ENCODE measurements at regions not wholly inside any gene's neighbourhood (a gene's known extent, or its start where the extent isn't known, plus 50 kb on each side); places are given as distances from the start of the nearest gene placed in this dataset.
"Not testable (repeated sequence)": the region's sequence is repeated elsewhere in the genome, so short reads cannot be mapped to it uniquely, and the experiment has no call there.

GRCh38 chr10:121378251-121378801 lies 219.9 kb downstream of the FGFR2 start:
- no peak for DNase-seq (ENCODE audit: low spot score)

DNA sequence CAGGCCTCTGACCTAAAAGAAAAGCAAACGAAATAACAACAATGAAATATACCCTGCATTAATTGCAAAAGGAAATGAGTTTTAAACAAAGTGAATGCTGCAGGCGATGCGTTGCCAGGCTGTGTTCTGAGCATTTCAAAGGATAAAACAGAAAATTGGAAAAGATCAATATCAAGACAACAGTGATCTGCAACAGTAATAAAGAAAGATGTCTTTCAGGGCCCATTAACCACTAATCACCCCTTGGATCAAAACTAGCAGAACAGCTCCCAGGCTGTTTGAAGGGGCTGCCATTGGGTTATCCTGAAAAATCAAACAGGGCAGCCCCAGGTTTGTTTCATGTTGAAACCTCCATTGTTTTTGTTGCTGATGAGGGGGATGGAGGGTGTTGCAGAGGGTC lies 219.2 kb downstream of the FGFR2 start:
- DNase-seq (ENCODE audit: low spot score): no peak

DNA sequence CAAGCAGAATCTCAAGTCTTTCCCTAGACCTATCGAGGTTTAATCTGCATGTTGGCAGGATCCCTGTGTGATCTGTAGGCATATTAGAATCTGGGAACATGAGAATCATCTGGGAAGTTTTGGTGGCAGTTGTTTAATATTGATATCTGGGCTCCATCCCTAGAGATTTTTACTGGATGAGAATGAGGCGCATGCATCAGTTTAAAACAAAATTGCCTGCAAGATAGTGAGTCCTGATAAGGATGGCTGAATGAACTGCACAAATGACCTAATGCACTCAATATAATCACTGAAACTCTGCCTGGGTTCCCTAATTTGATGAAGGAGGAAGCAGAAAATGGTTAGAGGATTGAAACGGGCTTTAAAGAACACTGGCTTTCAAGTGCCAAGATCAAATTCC lies 218.0 kb downstream of the FGFR2 start:
- no peak for DNase-seq (ENCODE audit: low spot score)

DNA sequence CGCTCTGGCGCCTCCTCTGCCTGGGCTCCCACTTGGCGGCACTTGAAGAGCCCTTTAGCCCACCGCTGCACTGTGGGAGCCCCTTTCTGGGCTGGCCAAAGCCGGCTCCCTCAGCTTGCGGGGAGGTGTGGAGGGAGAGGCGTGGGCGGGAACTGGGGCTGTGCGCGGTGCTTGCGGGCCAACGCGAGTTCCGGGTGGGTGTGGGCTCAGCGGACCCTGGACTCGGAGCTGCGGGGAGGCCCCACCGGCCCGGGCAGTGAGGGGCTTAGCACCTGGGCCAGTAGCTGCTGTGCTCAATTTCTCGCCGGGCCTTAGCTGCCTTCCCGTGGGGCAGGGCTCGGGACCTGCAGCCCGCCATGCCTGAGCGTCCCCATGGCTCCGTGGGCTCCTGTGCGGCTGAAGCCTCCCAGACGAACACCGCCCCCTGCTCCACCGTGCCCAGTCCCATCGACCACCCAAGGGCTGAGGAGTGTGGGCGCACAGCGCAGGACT lies 216.2 kb downstream of the FGFR2 start:
- not testable (repeated sequence) for DNase-seq (ENCODE audit: low spot score)

DNA sequence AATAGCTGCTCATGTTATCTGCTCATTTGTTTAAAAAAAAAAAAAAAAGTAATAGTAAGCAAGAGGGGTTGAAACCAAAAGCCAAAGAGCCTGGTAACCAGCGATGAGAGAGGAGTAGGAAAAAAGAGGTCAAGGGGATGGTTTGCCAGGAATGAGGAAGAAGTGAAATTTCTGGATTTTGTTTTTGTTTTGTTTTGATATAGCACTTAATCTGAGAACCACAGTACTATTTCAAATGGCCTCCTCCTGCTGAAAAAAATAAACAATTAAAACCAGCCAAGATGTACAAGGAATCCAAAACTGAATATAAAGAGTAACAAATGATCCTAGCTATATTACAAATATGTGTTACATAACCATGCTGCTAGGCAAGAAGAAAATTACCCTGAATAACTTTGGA lies 213.1 kb downstream of the FGFR2 start:
- DNase-seq (ENCODE audit: low spot score): no peak

DNA sequence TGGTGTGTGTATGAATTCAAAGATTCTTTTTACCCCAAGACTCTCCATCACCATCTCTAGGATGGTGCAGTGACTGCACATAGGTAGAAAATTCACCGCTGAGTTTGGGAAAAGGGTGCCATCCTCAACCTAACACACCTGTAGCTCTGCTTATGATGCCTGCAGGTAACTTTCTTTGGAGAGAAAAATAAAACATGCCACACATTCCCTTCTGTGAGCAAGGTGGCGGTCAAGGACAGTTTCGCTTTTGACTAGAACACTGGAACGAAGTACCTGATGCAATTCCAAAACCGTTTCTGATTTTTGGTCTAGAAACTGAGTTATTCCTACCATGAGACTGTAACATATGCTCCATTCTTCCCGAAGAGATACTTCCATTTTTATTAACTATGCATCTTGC lies 205.6 kb downstream of the FGFR2 start:
- no peak for DNase-seq (ENCODE audit: low spot score)

DNA sequence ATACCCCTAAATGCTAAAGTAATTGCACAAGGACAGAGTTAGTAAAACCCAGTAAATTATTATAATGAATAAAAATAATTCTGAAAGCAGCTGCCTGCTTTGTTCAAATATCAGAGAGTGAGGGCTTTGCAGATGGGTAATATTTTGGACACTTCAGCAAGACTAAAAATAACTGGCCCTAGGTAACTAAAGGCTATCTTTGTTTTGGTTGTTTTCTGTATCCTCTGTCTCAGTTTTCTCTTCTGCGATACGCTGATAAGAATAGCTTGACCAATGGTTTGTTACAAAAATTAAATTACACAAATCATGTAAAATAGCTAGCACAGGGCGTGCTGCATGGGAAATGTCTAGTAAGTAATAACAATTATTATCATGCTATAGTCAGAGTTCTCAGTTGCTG lies 204.7 kb downstream of the FGFR2 start:
- no peak for DNase-seq (ENCODE audit: low spot score)

GRCh38 chr10:121400507-121400906 lies 197.7 kb downstream of the FGFR2 start:
- DNase-seq (ENCODE audit: low spot score): not testable (repeated sequence)

- DNase-seq (ENCODE audit: low spot score): no peak
These were observed 194.7 kb downstream of the FGFR2 start for GRCh38 chr10:121403527-121403926.

GRCh38 chr10:121404611-121405010 lies 193.6 kb downstream of the FGFR2 start:
- DNase-seq (ENCODE audit: low spot score): no peak

DNA sequence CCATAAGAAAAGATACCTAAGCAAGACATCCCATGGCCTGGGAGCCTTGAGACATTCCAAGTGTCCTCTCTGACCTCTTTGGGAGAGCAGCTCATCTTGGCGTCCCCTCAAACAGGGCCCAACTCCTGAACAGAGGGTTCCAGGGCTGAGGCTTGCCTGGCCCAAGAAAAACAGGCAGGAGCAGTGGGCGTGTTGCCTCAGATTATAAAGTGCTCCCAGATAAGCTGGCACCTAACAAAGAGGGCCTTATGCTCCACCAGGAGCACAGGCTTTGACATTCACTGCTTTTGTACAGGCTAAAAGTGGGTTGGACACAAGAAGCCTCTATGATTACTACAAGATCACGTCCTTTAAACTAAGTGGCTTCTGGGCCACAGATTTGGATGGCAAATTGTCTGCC lies 193.1 kb downstream of the FGFR2 start:
- no peak for DNase-seq (ENCODE audit: low spot score)

DNA sequence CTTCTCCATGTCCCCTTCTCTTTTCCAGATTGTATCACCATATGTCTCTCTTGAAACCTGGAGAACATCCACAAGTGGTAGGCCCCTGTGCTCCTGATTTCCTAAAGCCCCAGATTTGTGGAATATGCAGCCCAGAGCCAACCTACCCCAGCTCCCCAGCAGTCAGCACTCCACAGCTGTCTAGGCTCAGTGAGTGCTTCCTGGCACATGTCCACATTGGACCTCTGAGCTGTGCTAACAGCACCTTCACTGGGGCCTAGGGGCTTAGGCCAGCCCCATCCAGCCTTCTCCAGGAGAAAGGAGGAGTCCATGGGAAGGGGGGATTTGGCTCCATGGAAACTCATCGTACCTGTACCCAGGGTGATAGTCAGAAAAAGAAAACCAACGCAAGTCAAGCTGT lies 192.7 kb downstream of the FGFR2 start:
- DNase-seq (ENCODE audit: low spot score): no peak

- no peak for DNase-seq (ENCODE audit: low spot score)
These were observed 192.3 kb downstream of the FGFR2 start for GRCh38 chr10:121405953-121406352.

GRCh38 chr10:121406823-121407545 lies 191.3 kb downstream of the FGFR2 start:
- DNase-seq (ENCODE audit: low spot score): peak; percentile 41

- DNase-seq (ENCODE audit: low spot score): no peak
These were observed 188.7 kb downstream of the FGFR2 start for GRCh38 chr10:121409466-121410104.

- no peak for DNase-seq (ENCODE audit: low spot score)
These were observed 187.2 kb downstream of the FGFR2 start for GRCh38 chr10:121411004-121411403.

DNA sequence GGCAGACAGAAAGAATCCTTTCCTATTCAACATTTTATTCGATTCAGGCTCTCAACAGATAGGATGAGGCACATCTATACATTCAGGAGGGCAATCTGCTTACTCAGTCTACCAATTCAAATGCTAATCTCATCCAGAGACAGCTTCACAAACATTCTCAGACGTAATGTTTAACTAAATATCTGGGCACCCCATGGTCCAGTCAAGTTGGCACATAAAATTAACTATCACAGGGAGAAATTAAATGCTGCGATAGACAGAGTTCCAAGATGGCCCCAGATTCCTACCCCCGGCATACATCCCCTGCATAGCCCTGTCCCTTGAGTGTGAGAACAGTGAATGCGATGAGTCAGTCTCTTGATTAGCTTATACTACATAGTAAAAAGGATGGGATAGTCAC lies 184.3 kb downstream of the FGFR2 start:
- no peak for DNase-seq (ENCODE audit: low spot score)

DNA sequence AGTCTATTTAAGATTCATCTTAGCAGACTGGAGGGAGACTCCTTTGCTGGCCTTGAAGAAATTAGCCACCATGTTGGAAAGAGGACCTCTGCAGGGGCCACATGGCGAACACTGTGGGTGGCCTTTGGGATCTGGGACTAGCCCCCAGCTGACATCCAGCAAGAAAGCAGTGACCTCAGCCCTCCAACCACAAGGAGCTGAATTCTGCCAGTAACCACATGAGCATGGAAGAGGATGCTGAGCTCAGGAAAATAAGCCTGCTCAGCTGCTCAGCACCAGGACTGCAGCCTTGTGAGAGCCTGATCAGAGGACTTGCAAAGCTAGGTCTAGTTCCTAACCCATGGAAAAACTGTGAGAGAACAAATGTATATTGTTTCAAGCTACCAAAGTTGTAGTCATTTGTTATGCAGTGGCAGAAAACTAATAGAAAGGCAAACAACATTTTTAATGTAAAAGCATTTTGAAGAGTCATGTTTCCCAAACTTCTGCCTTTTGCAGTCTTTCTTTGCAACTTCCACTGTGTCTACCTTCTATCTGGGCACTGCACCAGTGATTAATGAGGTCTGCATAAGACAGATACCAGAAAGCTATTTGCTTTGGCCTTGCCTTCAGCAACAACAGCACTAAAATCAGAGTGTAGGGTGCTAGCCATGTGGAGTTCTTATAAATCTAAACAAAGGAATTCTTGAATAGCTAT lies 183.7 kb downstream of the FGFR2 start:
- DNase-seq (ENCODE audit: low spot score): no peak

GRCh38 chr10:121415063-121415399 lies 183.2 kb downstream of the FGFR2 start:
- no peak for DNase-seq (ENCODE audit: low spot score)

DNA sequence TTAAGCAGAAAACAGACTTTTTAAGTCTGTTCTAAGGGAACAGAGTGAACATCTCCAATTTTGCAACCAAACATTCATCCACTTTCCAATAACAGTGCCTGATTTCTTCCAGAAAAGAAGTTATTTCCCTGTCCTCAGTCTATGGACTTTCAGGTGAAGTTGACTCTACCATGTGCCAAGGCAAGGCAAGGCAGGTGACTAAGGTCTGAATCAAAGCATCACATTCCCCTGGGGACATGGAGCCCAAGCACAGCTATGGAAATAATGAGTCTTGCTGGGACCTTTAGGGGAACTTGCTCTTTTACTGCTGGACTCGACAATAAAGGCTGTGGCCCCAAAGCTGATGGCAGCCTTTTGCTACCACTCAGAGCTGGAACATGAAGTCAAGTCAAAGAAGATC lies 182.2 kb downstream of the FGFR2 start:
- DNase-seq (ENCODE audit: low spot score): no peak

DNA sequence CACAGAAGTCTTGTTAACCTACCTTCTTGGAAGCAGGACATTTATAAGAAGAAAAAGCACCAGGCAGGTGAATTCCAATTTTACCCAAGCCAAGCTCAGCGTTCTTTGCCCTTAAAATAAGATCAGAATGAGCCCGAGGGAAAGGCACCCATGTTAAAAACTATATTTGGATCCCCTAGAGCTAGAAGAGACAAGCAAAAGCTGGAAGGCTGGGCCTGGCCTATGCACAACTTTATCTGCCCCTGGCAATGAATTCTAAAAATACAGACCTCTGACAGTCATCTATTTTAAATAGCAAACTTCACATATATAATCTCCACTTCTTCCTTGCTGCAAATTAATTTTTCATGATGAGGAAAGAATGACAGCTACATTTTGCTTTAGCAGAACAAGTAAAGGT lies 180.9 kb downstream of the FGFR2 start:
- DNase-seq (ENCODE audit: low spot score): no peak

DNA sequence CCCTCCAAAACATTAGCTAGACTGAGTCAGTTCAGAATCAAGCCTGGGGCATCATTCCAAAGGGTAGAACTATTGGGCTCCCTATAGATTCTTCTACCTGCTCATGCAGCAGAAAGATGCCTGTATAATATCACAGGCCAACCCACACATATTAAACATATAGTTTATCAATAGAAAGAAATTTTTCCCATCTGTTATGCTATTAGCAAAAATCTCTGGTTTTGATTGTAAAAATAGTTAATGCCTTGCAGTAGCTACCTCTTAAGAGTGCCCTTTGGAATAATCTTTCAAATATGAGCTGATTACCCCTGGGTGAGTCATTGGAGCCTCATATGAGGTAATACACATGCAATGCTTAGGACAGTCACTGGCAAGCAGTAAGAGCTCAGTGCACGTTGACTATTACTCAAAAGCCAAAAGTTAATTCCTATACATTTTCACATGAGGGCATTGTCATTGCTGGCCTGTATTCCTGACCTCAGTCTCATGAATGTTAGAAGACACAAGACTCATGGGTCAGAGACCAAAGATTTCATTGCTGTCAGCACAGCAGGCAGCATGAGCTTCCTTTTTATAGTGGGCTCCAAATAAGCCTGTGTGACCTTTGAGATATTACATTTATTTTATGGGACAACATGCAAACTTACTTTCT lies 180.0 kb downstream of the FGFR2 start:
- DNase-seq (ENCODE audit: low spot score): no peak

Data from globus pallidus (tissue), 1 donor.